CD4-positive, CD25-positive, alpha-beta regulatory T cell (primary cell): ENCODE measurements at regions not wholly inside any gene's neighbourhood (a gene's known extent, or its start where the extent isn't known, plus 50 kb on each side); places are given as distances from the start of the nearest gene placed in this dataset.

Experiments used
- ATAC-seq, 2 donors: fragments of 150-1000 bp; cut with Tn5 transposase; one replicate each; pipeline ENCODE4 v1.10.0; 2021; ENCODE audit warnings: low read depth in 2 of 2, moderate number of reproducible peaks in 2 of 2, moderate library complexity in 1 of 2
- DNase-seq, 3 donors: peaks; one replicate each; pipeline versions ENCODE4 v3.0.0 to v3.0.0-alpha.2; 2012 to 2022; ENCODE audit warnings: mixed read lengths in 1 of 3
- H3K27ac ChIP-seq: one replicate; pipeline ENCODE4 v1.7.0; 2013; ENCODE audit warnings: mild to moderate bottlenecking, low read length; ENCODE audit not compliant: insufficient read depth, poor library complexity, severe bottlenecking
- H3K27me3 ChIP-seq: one replicate; pipeline ENCODE4 v1.7.0; 2013; ENCODE audit warnings: low read length; ENCODE audit not compliant: control insufficient read depth, insufficient read depth
- H3K36me3 ChIP-seq: one replicate; pipeline ENCODE4 v1.7.0; 2013; ENCODE audit warnings: mild to moderate bottlenecking, low read length, moderate library complexity; ENCODE audit not compliant: control insufficient read depth, insufficient read depth
- H3K4me1 ChIP-seq: 2 replicates; pipeline ENCODE4 v1.7.0; 2013; ENCODE audit warnings: mild to moderate bottlenecking, low read length; ENCODE audit not compliant: insufficient read depth, control insufficient read depth, poor library complexity, severe bottlenecking
- H3K4me3 ChIP-seq: one replicate; pipeline ENCODE4 v1.7.0; 2013; ENCODE audit warnings: low read depth, mild to moderate bottlenecking, low read length, moderate library complexity
- H3K9me3 ChIP-seq, 2 experiments: 1 replicate in 1 of 2; 2 replicates in 1 of 2; pipeline ENCODE4 v1.7.0; 2013; ENCODE audit warnings: low read length in 2 of 2, mild to moderate bottlenecking in 1 of 2, moderate library complexity in 1 of 2; ENCODE audit not compliant: control insufficient read depth in 2 of 2
- H3K27ac Mint-ChIP-seq, 3 donors: one replicate each; pipeline ENCODE4 v1.8.0; 2020 to 2022; ENCODE audit warnings: mild to moderate bottlenecking in 3 of 3, mixed read lengths in 3 of 3, moderate library complexity in 2 of 3
- H3K27me3 Mint-ChIP-seq: one replicate; pipeline ENCODE4 v1.8.0; 2022; ENCODE audit warnings: mild to moderate bottlenecking, mixed read lengths
- H3K36me3 Mint-ChIP-seq: one replicate; pipeline ENCODE4 v1.8.0; 2020; ENCODE audit warnings: mixed read lengths
- H3K4me1 Mint-ChIP-seq, 4 donors: one replicate each; pipeline ENCODE4 v1.8.0; 2020 to 2022; ENCODE audit warnings: mixed read lengths in 4 of 4, mild to moderate bottlenecking in 1 of 4
- H3K4me3 Mint-ChIP-seq, 4 donors: one replicate each; pipeline ENCODE4 v1.8.0; 2020 to 2022; ENCODE audit warnings: mild to moderate bottlenecking in 4 of 4, mixed read lengths in 4 of 4, moderate library complexity in 3 of 4
- H3K9me3 Mint-ChIP-seq, 7 donors: one replicate each; pipeline ENCODE4 v1.8.0; 2020 to 2022; ENCODE audit warnings: mixed read lengths in 7 of 7, mild to moderate bottlenecking in 3 of 7, moderate library complexity in 2 of 7

DNA sequence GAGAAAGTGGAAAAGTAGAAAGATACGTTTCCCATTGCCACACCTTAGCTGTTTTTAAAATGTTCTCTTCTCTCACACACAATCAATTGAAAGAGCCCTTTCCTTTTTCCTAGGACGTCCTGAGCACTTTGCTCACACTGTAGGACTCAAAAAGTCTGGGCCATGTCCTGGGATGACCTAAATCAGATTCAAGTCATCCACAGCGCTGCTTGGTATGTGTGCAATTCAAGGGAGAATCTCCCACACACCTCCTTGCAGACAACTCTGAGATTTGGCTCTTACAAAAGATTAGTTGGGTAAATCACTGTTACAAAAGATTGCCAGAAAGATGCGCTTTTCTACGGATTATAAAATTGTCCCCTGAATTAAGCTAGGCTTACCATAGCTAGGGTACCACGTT, 130.1 kb downstream of the RNASET2 start:
- DNase-seq (no peak), ATAC-seq (no peak)
- H3K9me3 ChIP-seq: no peaks in the 10 kb centered on the region
- Mint-ChIP-seq H3K9me3 (peaks cover 0 to 2% (median 0%) of the 10 kb centered on the region in 7 donors), H3K4me1 (peaks cover 0 to 2% (median 0%) of the 10 kb centered on the region in 4 donors), H3K36me3 (no peaks in the 10 kb centered on the region), H3K4me3 (no peak overlapping the region), H3K27ac (no peak overlapping the region), H3K27me3 (peaks cover 5% of the 10 kb centered on the region)
- H3K27ac ChIP-seq: no peak overlapping the region
- H3K4me1 ChIP-seq: no peaks in the 10 kb centered on the region
- H3K4me3 ChIP-seq: no peak overlapping the region
- H3K27me3 ChIP-seq: no peaks in the 10 kb centered on the region
- no peaks in the 10 kb centered on the region for H3K36me3 ChIP-seq

DNA sequence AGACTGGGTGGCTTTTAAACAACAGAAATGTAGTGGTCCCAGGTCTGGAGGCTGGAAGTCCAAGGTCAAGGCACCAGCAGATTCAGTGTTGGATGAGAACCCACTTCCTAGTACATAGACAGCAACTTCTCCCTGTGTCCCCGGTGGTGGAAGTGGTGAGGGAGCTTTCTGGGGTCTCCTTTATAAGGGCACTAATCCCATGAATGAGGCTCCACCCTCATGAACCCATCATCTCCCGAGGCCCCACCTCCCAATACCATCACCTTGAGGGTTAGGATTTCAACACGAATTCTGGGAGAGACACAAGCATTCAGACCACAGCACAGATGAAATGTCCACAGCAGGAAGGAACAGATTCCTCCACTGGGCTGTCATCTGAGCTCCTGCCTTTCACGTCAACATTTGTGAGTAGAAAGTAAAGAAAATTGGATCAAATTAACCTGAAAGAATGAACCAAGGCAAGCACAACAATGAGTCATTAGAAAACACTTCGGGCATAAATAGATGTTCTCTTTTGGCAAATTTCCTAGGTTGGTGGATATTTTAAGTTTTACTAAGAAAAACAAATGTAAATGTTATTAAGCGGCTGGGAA, 130.7 kb downstream of the RNASET2 start:
- H3K27ac Mint-ChIP-seq: no peak overlapping the region
- ATAC-seq (no peak), DNase-seq (no peak)
- no peaks in the 10 kb centered on the region for H3K36me3 Mint-ChIP-seq
- no peaks in the 10 kb centered on the region for H3K9me3 ChIP-seq
- peaks cover 0 to 2% (median 0%) of the 10 kb centered on the region in 7 donors for H3K9me3 Mint-ChIP-seq
- H3K4me1 ChIP-seq: no peaks in the 10 kb centered on the region
- H3K27me3 ChIP-seq: no peaks in the 10 kb centered on the region
- no peak overlapping the region for H3K4me3 ChIP-seq
- no peak overlapping the region for H3K27ac ChIP-seq
- peaks cover 5% of the 10 kb centered on the region for H3K27me3 Mint-ChIP-seq
- no peaks in the 10 kb centered on the region for H3K36me3 ChIP-seq
- H3K4me3 Mint-ChIP-seq: no peak overlapping the region
- peaks cover 0 to 2% (median 0%) of the 10 kb centered on the region in 4 donors for H3K4me1 Mint-ChIP-seq

DNA sequence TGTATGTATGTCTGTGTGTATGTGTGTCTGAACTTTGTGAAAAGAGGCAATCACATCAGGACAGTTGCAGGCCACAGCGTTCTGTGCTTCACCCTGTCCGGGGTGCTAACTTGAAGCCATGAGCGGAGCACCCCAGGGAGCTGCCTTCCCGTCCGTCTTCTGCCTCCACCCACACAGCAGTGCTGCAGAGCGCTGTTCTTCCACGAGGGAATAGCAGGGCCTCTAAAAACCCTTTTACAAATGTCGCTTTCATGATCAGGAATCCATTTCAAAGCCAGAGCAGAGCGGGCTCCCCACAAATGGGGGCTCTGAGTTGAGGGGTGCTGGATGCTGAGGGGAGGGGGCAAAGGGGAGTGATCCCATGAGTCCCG, 131.5 kb downstream of the RNASET2 start:
- no peaks in the 10 kb centered on the region for H3K36me3 Mint-ChIP-seq
- Histone ChIP-seq H3K36me3 (no peaks in the 10 kb centered on the region), H3K4me1 (no peaks in the 10 kb centered on the region), H3K27ac (no peak overlapping the region), H3K4me3 (no peak overlapping the region), H3K9me3 (no peaks in the 10 kb centered on the region), H3K27me3 (no peaks in the 10 kb centered on the region)
- no peak overlapping the region for H3K27ac Mint-ChIP-seq
- peaks cover 5% of the 10 kb centered on the region for H3K27me3 Mint-ChIP-seq
- H3K9me3 Mint-ChIP-seq: peaks cover 0 to 2% (median 0%) of the 10 kb centered on the region in 7 donors
- DNase-seq (no peak), ATAC-seq (no peak)
- no peaks in the 10 kb centered on the region for H3K4me1 Mint-ChIP-seq
- no peak overlapping the region for H3K4me3 Mint-ChIP-seq

DNA sequence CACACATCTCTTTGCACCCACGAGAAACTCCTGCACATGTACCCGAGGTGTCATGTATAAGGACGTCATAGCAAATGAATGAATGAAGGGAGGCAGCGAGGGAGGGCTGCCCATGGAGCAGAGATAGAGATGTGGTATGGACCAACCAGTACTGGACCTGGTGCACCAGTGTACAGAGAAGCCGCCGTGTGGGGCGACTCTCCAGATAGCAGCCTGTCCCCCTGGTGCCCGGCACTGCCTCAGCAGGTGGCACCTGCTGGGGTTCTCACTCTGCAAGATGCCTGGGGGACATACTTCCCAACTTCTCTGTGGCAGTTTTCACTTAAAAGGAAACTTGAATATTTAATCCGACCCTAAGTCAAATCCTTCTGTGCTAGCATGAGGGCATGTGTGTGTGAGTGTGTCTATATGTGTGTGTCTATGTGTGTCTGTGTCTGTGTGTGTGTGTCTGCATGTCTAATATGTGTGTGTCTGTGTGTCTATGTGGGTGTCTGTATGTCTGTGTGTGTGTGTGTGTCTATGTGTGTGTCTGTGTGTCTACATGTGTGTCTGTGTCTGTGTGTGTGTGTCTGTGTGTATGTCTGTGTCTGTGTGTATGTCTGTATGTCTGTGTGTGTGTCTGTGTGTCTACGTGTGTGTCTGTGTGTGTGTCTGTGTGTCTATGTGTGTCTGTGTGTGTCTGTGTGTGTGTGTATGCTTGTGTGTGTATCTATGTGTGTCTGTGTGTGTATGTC, 132.0 kb downstream of the RNASET2 start:
- Histone ChIP-seq H3K9me3 (no peaks in the 10 kb centered on the region), H3K4me3 (no peak overlapping the region), H3K27ac (no peak overlapping the region), H3K36me3 (no peaks in the 10 kb centered on the region), H3K27me3 (no peaks in the 10 kb centered on the region), H3K4me1 (no peaks in the 10 kb centered on the region)
- DNase-seq (no peak), ATAC-seq (no peak)
- H3K4me1 Mint-ChIP-seq: no peaks in the 10 kb centered on the region
- H3K27me3 Mint-ChIP-seq: peaks cover 5% of the 10 kb centered on the region
- no peaks in the 10 kb centered on the region for H3K36me3 Mint-ChIP-seq
- H3K4me3 Mint-ChIP-seq: no peak overlapping the region
- H3K27ac Mint-ChIP-seq: no peak overlapping the region
- peaks cover 0 to 2% (median 0%) of the 10 kb centered on the region in 7 donors for H3K9me3 Mint-ChIP-seq

DNA sequence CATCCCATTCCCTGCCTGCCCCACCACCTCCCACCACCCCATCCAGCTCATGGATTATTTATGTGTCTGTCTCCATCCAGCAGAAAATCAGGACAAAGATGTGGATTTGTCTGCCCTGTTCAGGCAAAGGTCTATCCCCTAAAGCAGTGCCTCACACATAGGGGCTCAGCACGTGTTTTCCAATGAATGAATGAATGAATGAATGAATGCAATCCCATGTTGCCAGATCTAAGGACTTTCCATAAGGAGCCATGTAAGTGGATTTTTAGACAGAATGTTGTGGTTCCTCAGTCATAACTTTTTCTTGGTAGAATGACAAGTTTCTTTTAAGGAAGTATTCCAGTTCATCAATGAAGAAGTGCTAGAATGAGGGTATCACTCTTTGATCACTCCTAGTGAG, 133.7 kb downstream of the RNASET2 start:
- ATAC-seq (no peak), DNase-seq (no peak)
- H3K27me3 ChIP-seq: no peaks in the 10 kb centered on the region
- H3K4me1 ChIP-seq: no peaks in the 10 kb centered on the region
- Mint-ChIP-seq H3K36me3 (no peaks in the 10 kb centered on the region), H3K4me3 (no peak overlapping the region), H3K4me1 (no peaks in the 10 kb centered on the region), H3K27ac (no peak overlapping the region), H3K27me3 (peaks cover 5% of the 10 kb centered on the region), H3K9me3 (peaks cover 0 to 3% (median 0%) of the 10 kb centered on the region in 7 donors)
- no peaks in the 10 kb centered on the region for H3K9me3 ChIP-seq
- no peak overlapping the region for H3K4me3 ChIP-seq
- H3K27ac ChIP-seq: no peak overlapping the region
- no peaks in the 10 kb centered on the region for H3K36me3 ChIP-seq

DNA sequence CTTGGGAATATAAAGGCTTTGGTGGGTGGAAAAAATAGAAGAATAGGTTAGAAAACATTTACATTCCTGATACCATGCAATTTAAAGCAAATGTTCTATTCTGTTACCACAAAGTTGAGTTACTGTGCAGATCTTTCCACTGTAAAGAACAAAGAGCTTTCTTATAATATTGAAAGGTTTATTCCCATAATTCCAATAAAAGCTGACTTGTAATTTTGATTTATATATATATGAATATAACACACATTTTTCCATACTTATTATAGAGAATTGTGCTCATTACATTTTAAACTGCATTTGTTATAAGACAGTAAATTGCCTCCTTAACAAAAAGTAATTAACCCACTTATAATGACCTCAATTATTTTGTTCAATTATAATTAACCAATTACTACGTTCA, 135.9 kb downstream of the RNASET2 start:
- no peak overlapping the region for H3K4me3 ChIP-seq
- ATAC-seq (no peak), DNase-seq (no peak)
- H3K9me3 ChIP-seq: no peaks in the 10 kb centered on the region
- H3K36me3 ChIP-seq: no peaks in the 10 kb centered on the region
- H3K4me1 ChIP-seq: no peaks in the 10 kb centered on the region
- no peak overlapping the region for H3K27ac ChIP-seq
- Mint-ChIP-seq H3K4me1 (no peaks in the 10 kb centered on the region), H3K27me3 (peaks cover 12% of the 10 kb centered on the region), H3K9me3 (peaks cover 0 to 4% (median 0%) of the 10 kb centered on the region in 7 donors), H3K4me3 (no peak overlapping the region), H3K27ac (no peak overlapping the region), H3K36me3 (no peaks in the 10 kb centered on the region)
- H3K27me3 ChIP-seq: no peaks in the 10 kb centered on the region

DNA sequence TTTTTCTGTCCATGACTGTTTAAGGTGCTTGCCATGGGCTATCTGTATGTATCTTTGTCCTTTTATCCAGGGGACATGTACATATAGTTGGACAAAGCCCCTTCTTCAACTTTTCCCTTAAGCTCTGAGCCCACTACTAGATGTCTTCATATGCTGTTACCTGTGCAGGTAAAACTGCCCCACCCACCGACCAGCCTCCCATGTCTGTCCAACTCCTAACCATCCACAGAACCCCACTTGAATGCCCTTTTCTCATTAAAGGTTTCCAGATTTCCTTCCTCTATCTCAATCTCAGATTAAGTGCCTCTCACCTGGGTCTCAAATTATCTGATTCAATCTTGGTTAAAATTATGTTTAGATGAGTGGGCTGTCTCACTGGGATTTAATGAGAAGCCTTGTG, 136.3 kb downstream of the RNASET2 start:
- peaks cover 0 to 2% (median 0%) of the 10 kb centered on the region in 7 donors for H3K9me3 Mint-ChIP-seq
- Histone ChIP-seq H3K4me1 (no peaks in the 10 kb centered on the region), H3K27me3 (no peaks in the 10 kb centered on the region), H3K9me3 (no peaks in the 10 kb centered on the region), H3K4me3 (no peak overlapping the region), H3K36me3 (no peaks in the 10 kb centered on the region), H3K27ac (no peak overlapping the region)
- DNase-seq (no peak), ATAC-seq (no peak)
- no peak overlapping the region for H3K27ac Mint-ChIP-seq
- no peaks in the 10 kb centered on the region for H3K4me1 Mint-ChIP-seq
- no peak overlapping the region for H3K4me3 Mint-ChIP-seq
- peaks cover 12% of the 10 kb centered on the region for H3K27me3 Mint-ChIP-seq
- H3K36me3 Mint-ChIP-seq: no peaks in the 10 kb centered on the region

DNA sequence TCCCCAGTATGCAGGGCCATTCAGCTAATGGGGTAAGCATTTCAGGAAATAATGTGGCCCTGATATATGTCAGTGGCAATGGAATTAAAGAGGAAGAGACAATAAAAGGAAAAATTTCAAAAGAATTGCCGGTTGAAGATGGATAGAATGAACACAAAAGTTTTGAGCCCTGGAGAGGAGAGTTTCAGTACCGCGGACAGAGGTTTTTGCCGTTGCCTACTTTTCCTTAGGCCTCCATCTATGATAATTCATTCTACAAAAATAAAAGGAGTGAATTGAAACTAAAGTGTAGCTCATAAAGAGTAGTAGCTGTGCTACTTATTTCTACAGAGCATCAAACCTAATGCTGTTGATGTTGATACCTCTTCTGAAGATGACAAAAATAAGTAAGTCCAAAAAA, 140.7 kb downstream of the RNASET2 start:
- H3K4me1 Mint-ChIP-seq: no peaks in the 10 kb centered on the region
- ATAC-seq (no peak), DNase-seq (no peak)
- no peak overlapping the region for H3K4me3 Mint-ChIP-seq
- no peaks in the 10 kb centered on the region for H3K27me3 ChIP-seq
- H3K4me1 ChIP-seq: no peaks in the 10 kb centered on the region
- no peaks in the 10 kb centered on the region for H3K36me3 ChIP-seq
- peaks cover 0 to 4% (median 0%) of the 10 kb centered on the region in 7 donors for H3K9me3 Mint-ChIP-seq
- no peak overlapping the region for H3K27ac ChIP-seq
- peaks cover 7% of the 10 kb centered on the region for H3K27me3 Mint-ChIP-seq
- no peaks in the 10 kb centered on the region for H3K36me3 Mint-ChIP-seq
- no peak overlapping the region for H3K27ac Mint-ChIP-seq
- H3K4me3 ChIP-seq: no peak overlapping the region
- no peaks in the 10 kb centered on the region for H3K9me3 ChIP-seq
